SK-N-SH (cell line): ENCODE measurements at regions not wholly inside any gene's neighbourhood (a gene's known extent, or its start where the extent isn't known, plus 50 kb on each side); places are given as distances from the start of the nearest gene placed in this dataset.

Experiments used
- CTCF ChIA-PET: fragments of 300-600, 350-600 bp; formaldehyde crosslinking; extraction: SDS; loops from one replicate; lab custom pipeline; 2021; lab: Yijun Ruan, JAX
- POLR2A ChIA-PET: fragments of 350-600 bp; sonication (Branson Sonifier 250); formaldehyde crosslinking; extraction: SDS; loops from one replicate; lab custom pipeline; 2020; ENCODE audit warnings: antibody characterized with exemption, inconsistent platforms; lab: Yijun Ruan, JAX
- DNase-seq: peaks from one replicate; pipeline ENCODE4 v3.0.0; 2012
- H2AFZ ChIP-seq: fragments of 200-600 bp; sonication (generic); 2 replicates; pipeline ENCODE4 v1.8.1; 2016; ENCODE audit warnings: antibody characterized with exemption, mild to moderate bottlenecking, low read depth
- H3F3A ChIP-seq: fragments of 200-600 bp; sonication (generic); replicated peaks from 2 replicates; pipeline ENCODE3; 2016; ENCODE audit warnings: antibody characterized with exemption, mild to moderate bottlenecking; ENCODE audit not compliant: insufficient read depth
- H3K27ac ChIP-seq, 2 experiments: fragments of 200-500 bp in 1 of 2; fragments of 200-600 bp in 1 of 2; sonication (Bioruptor generic) in 1 of 2; sonication (generic), shearing (Covaris generic) in 1 of 2; 2 replicates each; pipeline versions ENCODE4 v1.5.1 to v1.6.1; 2014 to 2016; ENCODE audit warnings: low read depth in 2 of 2, inconsistent platforms in 1 of 2, low read length in 1 of 2, mild to moderate bottlenecking in 1 of 2, mixed read lengths in 1 of 2
- H3K27me3 ChIP-seq: fragments of 200-600 bp; sonication (generic), shearing (Covaris generic); 2 replicates; pipeline ENCODE4 v1.6.1; 2016; ENCODE audit warnings: mixed run types; ENCODE audit not compliant: insufficient read depth
- H3K36me3 ChIP-seq, 2 experiments: fragments of 200-500 bp in 1 of 2; fragments of 200-600 bp in 1 of 2; sonication (Bioruptor generic) in 1 of 2; sonication (generic) in 1 of 2; replicated peaks in 1 of 2; 2 replicates each; pipeline versions ENCODE3 to v1.5.1; 2014 to 2016; ENCODE audit warnings: low read length in 1 of 2, mild to moderate bottlenecking in 1 of 2; ENCODE audit not compliant: insufficient read depth in 2 of 2, control insufficient read depth in 1 of 2
- H3K4me1 ChIP-seq, 2 experiments: fragments of 200-500 bp in 1 of 2; fragments of 200-600 bp in 1 of 2; sonication (Bioruptor generic) in 1 of 2; sonication (generic), shearing (Covaris generic) in 1 of 2; 2 replicates each; pipeline versions ENCODE4 v1.5.1 to v1.6.1; 2014 to 2016; ENCODE audit warnings: low read depth in 1 of 2, low read length in 1 of 2, mixed run types in 1 of 2; ENCODE audit not compliant: insufficient read depth in 2 of 2, control insufficient read depth in 1 of 2
- H3K4me2 ChIP-seq: fragments of 200-600 bp; sonication (generic), shearing (Covaris generic); 2 replicates; pipeline ENCODE4 v1.6.1; 2017; ENCODE audit warnings: mixed run types
- H3K4me3 ChIP-seq, 2 experiments: fragments of 200-500 bp in 1 of 2; fragments of 200-600 bp in 1 of 2; sonication (Bioruptor generic) in 1 of 2; sonication (generic), shearing (Covaris generic) in 1 of 2; 2 replicates each; pipeline versions ENCODE4 v1.5.1 to v1.8.1; 2014 to 2016; ENCODE audit warnings: low read depth in 2 of 2, inconsistent platforms in 1 of 2, low read length in 1 of 2, mild to moderate bottlenecking in 1 of 2, mixed read lengths in 1 of 2, moderate library complexity in 1 of 2
- H3K79me2 ChIP-seq: fragments of 200-600 bp; sonication (generic); 2 replicates; pipeline ENCODE4 v1.8.1; 2017; ENCODE audit warnings: mild to moderate bottlenecking; ENCODE audit not compliant: insufficient read depth
- H3K9ac ChIP-seq: fragments of 200-600 bp; sonication (generic); 2 replicates; pipeline ENCODE4 v1.6.1; 2017; ENCODE audit warnings: mixed run types
- H3K9me2 ChIP-seq: fragments of 200-600 bp; sonication (generic); 2 replicates; pipeline ENCODE4 v1.6.1; 2017; ENCODE audit warnings: mixed run types
- H3K9me3 ChIP-seq: fragments of 200-600 bp; sonication (generic); 2 replicates; pipeline ENCODE4 v1.6.1; 2017; ENCODE audit warnings: mixed run types, mild to moderate bottlenecking, moderate library complexity
- H4K20me1 ChIP-seq: fragments of 200-600 bp; sonication (generic); 2 replicates; pipeline ENCODE4 v1.6.1; 2017; ENCODE audit warnings: mild to moderate bottlenecking, mixed run types; ENCODE audit not compliant: insufficient read depth
- EZH2phosphoT487 ChIP-seq: fragments of 200-600 bp; sonication (generic); IDR thresholded peaks from 2 replicates; pipeline ENCODE4 v1.6.1; 2017; ENCODE audit warnings: low read depth, mixed run types, mild to moderate bottlenecking, antibody characterized with exemption, moderate library complexity, borderline replicate concordance
- FOSL2 ChIP-seq: IDR thresholded peaks from 2 replicates; pipeline ENCODE4 v1.4.0; 2012; ENCODE audit warnings: low read depth, mild to moderate bottlenecking, moderate library complexity, borderline replicate concordance
- FOXJ3 ChIP-seq: sonication (generic); formaldehyde crosslinking; IDR thresholded peaks from 2 replicates; pipeline ENCODE4 v1.5.1; 2020; ENCODE audit warnings: mild to moderate bottlenecking, missing genetic modification reagents
- GABPA ChIP-seq: IDR thresholded peaks from 2 replicates; pipeline ENCODE4 v1.4.0; 2012; ENCODE audit warnings: low read depth, mild to moderate bottlenecking
- MXI1 ChIP-seq: IDR thresholded peaks from 2 replicates; pipeline ENCODE4 v1.6.1; 2012; ENCODE audit warnings: mild to moderate bottlenecking, low read depth, low read length, improper control_type of control experiment
- POLR2AphosphoS5 ChIP-seq: IDR thresholded peaks from 2 replicates; pipeline ENCODE4 v1.6.1; 2012; ENCODE audit warnings: low read depth, low read length
- RAD21 ChIP-seq: IDR thresholded peaks from 2 replicates; pipeline ENCODE4 v1.6.1; 2012; ENCODE audit warnings: mild to moderate bottlenecking, low read length
- RCOR1 ChIP-seq: fragments of 150-350 bp; IDR thresholded peaks from 2 replicates; pipeline ENCODE4 v1.6.1; 2017; ENCODE audit warnings: antibody characterized with exemption, low read length
- RFX5 ChIP-seq: IDR thresholded peaks from 2 replicates; pipeline ENCODE4 v1.6.1; 2012; ENCODE audit warnings: mild to moderate bottlenecking, improper control_type of control experiment, low read length
- RXRA ChIP-seq: IDR thresholded peaks from 2 replicates; pipeline ENCODE4 v1.4.0; 2012; ENCODE audit warnings: low read depth, mild to moderate bottlenecking, borderline replicate concordance
- SIN3A ChIP-seq: IDR thresholded peaks from 2 replicates; pipeline ENCODE4 v1.6.1; 2012; ENCODE audit warnings: low read depth, mild to moderate bottlenecking, low read length, moderate library complexity, borderline replicate concordance
- TCF12 ChIP-seq: IDR thresholded peaks from 2 replicates; pipeline ENCODE4 v1.4.0; 2012
- WGBS: methylation state at CpG from one replicate; pipeline ENCODE4 v1.1.6; 2017; ENCODE audit warnings: low lambda C conversion rate; 5-methylcytosine and 5-hydroxymethylcytosine counted together
- TF ChIP-seq, protein P1 (sequence below): fragments of 150-350 bp; IDR thresholded peaks from 2 replicates; pipeline ENCODE4 v1.6.1; 2017; ENCODE audit warnings: antibody characterized with exemption, low read length, low read depth, borderline replicate concordance
- TF ChIP-seq, protein P2 (sequence below): IDR thresholded peaks from 2 replicates; pipeline ENCODE4 v1.4.0; 2012; ENCODE audit warnings: low read depth, borderline replicate concordance
- TF ChIP-seq, protein P3 (sequence below): IDR thresholded peaks from 2 replicates; pipeline ENCODE4 v1.6.1; 2012; ENCODE audit warnings: mild to moderate bottlenecking, low read depth, low read length, moderate library complexity

DNA sequence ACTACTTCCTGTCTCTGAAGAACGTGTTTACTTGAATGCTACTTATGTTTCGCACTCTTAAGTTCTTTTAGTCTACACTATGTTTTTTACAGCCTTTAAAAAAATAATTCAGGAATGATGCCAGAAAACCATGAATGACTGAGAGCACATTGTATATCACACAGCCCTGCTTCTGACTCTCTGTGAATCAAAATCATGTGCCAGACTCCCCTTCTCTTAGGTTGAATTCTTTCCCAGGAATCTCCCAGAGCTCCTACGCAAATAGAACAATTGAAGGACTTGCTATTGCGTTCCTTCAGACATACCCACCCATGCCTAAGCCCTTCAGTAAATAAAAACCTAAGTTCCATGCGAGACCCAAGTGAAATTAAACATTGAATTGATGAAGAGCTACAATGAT lies 782.0 kb upstream of the ALCAM start:
- no peak overlapping the region for H3K4me3 ChIP-seq
- ChIA-PET CTCF (interaction anchor here (1.4 kb wide), 1 partner anchor 12 kb away, joined by 4 read pairs; no protein-coding TSS in a partner anchor), POLR2A (no interaction called here)
- H3K4me2 ChIP-seq: no peak overlapping the region
- H3F3A ChIP-seq: no peaks in the 10 kb centered on the region
- WGBS: 75% methylated on average over 5 of the region's 5 CpGs
- H3K27me3 ChIP-seq: no peaks in the 10 kb centered on the region
- H3K27ac ChIP-seq: no peak overlapping the region
- no peak overlapping the region for H2AFZ ChIP-seq
- no peaks in the 10 kb centered on the region for H3K36me3 ChIP-seq
- H4K20me1 ChIP-seq: no peaks in the 10 kb centered on the region
- no peak overlapping the region for H3K9ac ChIP-seq
- H3K9me2 ChIP-seq: no peaks in the 10 kb centered on the region
- no peak for DNase-seq
- TF ChIP-seq TCF12 (no peak), GABPA (no peak), SIN3A (no peak), FOXJ3 (no peak)
- no peaks in the 10 kb centered on the region for H3K9me3 ChIP-seq
- H3K79me2 ChIP-seq: no peaks in the 10 kb centered on the region
- H3K4me1 ChIP-seq: no peaks in the 10 kb centered on the region

DNA sequence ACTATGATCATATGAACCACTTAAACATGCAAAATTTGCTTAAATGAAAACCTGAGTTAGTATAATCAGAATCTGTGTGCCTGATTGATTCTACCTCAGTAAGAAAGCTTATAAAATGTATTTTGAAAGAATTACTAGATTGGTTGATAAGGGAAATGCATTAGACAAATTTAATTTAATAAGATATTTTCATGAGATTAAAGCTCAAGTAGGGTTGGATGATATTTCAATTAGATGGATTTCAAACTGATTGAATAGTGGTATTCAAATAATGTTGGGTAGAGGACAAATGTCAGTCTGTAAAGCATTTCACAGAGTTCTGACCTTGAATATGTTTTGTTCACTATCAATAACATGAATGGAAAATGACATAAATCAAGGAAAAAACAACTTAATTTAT lies 780.4 kb upstream of the ALCAM start:
- TF ChIP-seq RCOR1: no peak
- TF ChIP-seq SIN3A: no peak
- TF ChIP-seq FOSL2: no peak
- TF ChIP-seq, protein P1, sequence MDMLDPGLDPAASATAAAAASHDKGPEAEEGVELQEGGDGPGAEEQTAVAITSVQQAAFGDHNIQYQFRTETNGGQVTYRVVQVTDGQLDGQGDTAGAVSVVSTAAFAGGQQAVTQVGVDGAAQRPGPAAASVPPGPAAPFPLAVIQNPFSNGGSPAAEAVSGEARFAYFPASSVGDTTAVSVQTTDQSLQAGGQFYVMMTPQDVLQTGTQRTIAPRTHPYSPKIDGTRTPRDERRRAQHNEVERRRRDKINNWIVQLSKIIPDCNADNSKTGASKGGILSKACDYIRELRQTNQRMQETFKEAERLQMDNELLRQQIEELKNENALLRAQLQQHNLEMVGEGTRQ: no peak
- TF ChIP-seq, protein P2, sequence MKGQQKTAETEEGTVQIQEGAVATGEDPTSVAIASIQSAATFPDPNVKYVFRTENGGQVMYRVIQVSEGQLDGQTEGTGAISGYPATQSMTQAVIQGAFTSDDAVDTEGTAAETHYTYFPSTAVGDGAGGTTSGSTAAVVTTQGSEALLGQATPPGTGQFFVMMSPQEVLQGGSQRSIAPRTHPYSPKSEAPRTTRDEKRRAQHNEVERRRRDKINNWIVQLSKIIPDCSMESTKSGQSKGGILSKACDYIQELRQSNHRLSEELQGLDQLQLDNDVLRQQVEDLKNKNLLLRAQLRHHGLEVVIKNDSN: no peak
- Histone ChIP-seq H3F3A (no peaks in the 10 kb centered on the region), H3K4me1 (no peaks in the 10 kb centered on the region), H3K4me2 (no peak overlapping the region), H3K9me2 (no peaks in the 10 kb centered on the region), H2AFZ (no peak overlapping the region), H3K9me3 (no peaks in the 10 kb centered on the region), H3K79me2 (no peaks in the 10 kb centered on the region), H3K36me3 (no peaks in the 10 kb centered on the region), H3K27me3 (no peaks in the 10 kb centered on the region), H3K9ac (no peak overlapping the region), H3K4me3 (no peak overlapping the region), H4K20me1 (no peaks in the 10 kb centered on the region), H3K27ac (no peak overlapping the region)
- ChIA-PET CTCF (interaction anchor here (0.7 kb wide), 1 partner anchor 1845 kb away, joined by 3 read pairs; no protein-coding TSS in a partner anchor), POLR2A (no interaction called here)
- no peak for DNase-seq

DNA sequence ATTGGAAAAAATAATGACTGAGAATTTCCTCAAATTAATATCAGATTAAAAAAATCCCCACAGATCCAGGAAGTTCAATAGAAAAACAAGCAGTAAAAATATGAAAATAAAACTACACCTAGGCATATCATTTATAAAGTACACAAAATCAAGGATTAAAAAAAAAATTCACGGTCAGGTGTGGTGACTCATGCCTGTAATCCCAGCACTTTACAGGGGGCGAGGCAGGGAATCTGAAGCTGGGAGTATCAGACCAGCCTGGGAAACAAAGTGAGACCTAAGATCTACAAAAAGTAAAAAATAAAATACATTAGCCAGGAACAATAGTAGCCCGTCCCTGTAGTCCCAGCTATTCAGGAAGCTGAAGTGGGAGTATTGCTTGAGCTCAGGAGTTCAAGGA lies 778.3 kb upstream of the ALCAM start:
- Histone ChIP-seq H3K4me3 (no peak overlapping the region), H3K9ac (no peak overlapping the region), H3K4me2 (no peak overlapping the region), H3K36me3 (no peaks in the 10 kb centered on the region)
- 79% methylated on average over 3 of the region's 3 CpGs for WGBS
- POLR2A ChIA-PET: no interaction called here
- no peak for DNase-seq
- TF ChIP-seq POLR2AphosphoS5 (no peak), RFX5 (no peak), RAD21 (no peak), RXRA (no peak), SIN3A (no peak), EZH2phosphoT487 (no peak), MXI1 (no peak), FOSL2 (no peak)
- TF ChIP-seq, protein P3, sequence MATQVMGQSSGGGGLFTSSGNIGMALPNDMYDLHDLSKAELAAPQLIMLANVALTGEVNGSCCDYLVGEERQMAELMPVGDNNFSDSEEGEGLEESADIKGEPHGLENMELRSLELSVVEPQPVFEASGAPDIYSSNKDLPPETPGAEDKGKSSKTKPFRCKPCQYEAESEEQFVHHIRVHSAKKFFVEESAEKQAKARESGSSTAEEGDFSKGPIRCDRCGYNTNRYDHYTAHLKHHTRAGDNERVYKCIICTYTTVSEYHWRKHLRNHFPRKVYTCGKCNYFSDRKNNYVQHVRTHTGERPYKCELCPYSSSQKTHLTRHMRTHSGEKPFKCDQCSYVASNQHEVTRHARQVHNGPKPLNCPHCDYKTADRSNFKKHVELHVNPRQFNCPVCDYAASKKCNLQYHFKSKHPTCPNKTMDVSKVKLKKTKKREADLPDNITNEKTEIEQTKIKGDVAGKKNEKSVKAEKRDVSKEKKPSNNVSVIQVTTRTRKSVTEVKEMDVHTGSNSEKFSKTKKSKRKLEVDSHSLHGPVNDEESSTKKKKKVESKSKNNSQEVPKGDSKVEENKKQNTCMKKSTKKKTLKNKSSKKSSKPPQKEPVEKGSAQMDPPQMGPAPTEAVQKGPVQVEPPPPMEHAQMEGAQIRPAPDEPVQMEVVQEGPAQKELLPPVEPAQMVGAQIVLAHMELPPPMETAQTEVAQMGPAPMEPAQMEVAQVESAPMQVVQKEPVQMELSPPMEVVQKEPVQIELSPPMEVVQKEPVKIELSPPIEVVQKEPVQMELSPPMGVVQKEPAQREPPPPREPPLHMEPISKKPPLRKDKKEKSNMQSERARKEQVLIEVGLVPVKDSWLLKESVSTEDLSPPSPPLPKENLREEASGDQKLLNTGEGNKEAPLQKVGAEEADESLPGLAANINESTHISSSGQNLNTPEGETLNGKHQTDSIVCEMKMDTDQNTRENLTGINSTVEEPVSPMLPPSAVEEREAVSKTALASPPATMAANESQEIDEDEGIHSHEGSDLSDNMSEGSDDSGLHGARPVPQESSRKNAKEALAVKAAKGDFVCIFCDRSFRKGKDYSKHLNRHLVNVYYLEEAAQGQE: no peak
- TF ChIP-seq, protein P1: no peak
- TF ChIP-seq, all 33 proteins: peak for 0
- H3K4me1 ChIP-seq: no peaks in the 10 kb centered on the region
- no peak overlapping the region for H3K27ac ChIP-seq
- CTCF ChIA-PET: no interaction called here
- no peaks in the 10 kb centered on the region for H3K27me3 ChIP-seq
- H2AFZ ChIP-seq: no peak overlapping the region
- no peaks in the 10 kb centered on the region for H3K9me3 ChIP-seq
- no peaks in the 10 kb centered on the region for H3K79me2 ChIP-seq
- H3K9me2 ChIP-seq: no peaks in the 10 kb centered on the region
- H4K20me1 ChIP-seq: no peaks in the 10 kb centered on the region
- no peaks in the 10 kb centered on the region for H3F3A ChIP-seq
